OCI-LY7 (cell line): ENCODE measurements at regions not wholly inside any gene's neighbourhood (a gene's known extent, or its start where the extent isn't known, plus 50 kb on each side); places are given as distances from the start of the nearest gene placed in this dataset.

Experiments used
- BruUV-seq: library from RNA; stranded (reverse); fragments of 400-500 nt; replicated peaks from 2 replicates; lab custom pipeline; 2021; lab: Mats Ljungman, UMichigan
- CTCF ChIA-PET: fragments of 300-600 bp; sonication (Branson Sonifier 250); formaldehyde crosslinking; loops from one replicate; lab custom pipeline; 2022; ENCODE audit warnings: antibody characterized with exemption; ENCODE audit not compliant: unreplicated experiment; lab: Charles Lee
- POLR2A ChIA-PET: fragments of 300-600 bp; sonication (Branson Sonifier 250); formaldehyde crosslinking; loops from one replicate; lab custom pipeline; 2022; ENCODE audit warnings: antibody characterized with exemption; lab: Charles Lee
- DNase-seq: peaks from one replicate; pipeline ENCODE4 v3.0.0-alpha.2; 2015; ENCODE audit warnings: low spot score
- H2AFZ ChIP-seq: fragments of 200-600 bp; sonication (generic), shearing (Covaris generic); 2 replicates; pipeline ENCODE4 v1.6.1; 2014; ENCODE audit warnings: mild to moderate bottlenecking, antibody characterized with exemption, low read length, moderate library complexity
- H3K27ac ChIP-seq: fragments of 200-600 bp; sonication (generic); 2 replicates; pipeline ENCODE4 v1.5.1; 2014; ENCODE audit warnings: mixed run types, low read depth, mild to moderate bottlenecking, moderate library complexity, low read length, inconsistent platforms; ENCODE audit not compliant: poor library complexity, severe bottlenecking
- H3K36me3 ChIP-seq: fragments of 200-600 bp; sonication (generic); 2 replicates; pipeline ENCODE4 v1.6.1; 2014; ENCODE audit warnings: mild to moderate bottlenecking, antibody characterized with exemption, low read length, moderate library complexity, mixed read lengths; ENCODE audit not compliant: insufficient read depth
- H3K4me1 ChIP-seq: fragments of 200-600 bp; sonication (generic); 2 replicates; pipeline ENCODE4 v1.5.1; 2014; ENCODE audit warnings: mild to moderate bottlenecking, low read length; ENCODE audit not compliant: insufficient read depth, poor library complexity, severe bottlenecking
- H3K4me2 ChIP-seq: fragments of 200-600 bp; sonication (generic); 2 replicates; pipeline ENCODE4 v1.6.1; 2014; ENCODE audit warnings: mild to moderate bottlenecking, low read length
- H3K4me3 ChIP-seq: fragments of 200-600 bp; sonication (generic); 2 replicates; pipeline ENCODE4 v1.5.1; 2014; ENCODE audit warnings: mild to moderate bottlenecking, low read depth, low read length; ENCODE audit not compliant: poor library complexity, severe bottlenecking
- H3K79me2 ChIP-seq: fragments of 200-600 bp; sonication (generic); 2 replicates; pipeline ENCODE4 v1.6.1; 2016; ENCODE audit warnings: low read depth, mild to moderate bottlenecking, low read length, moderate library complexity, mixed read lengths; ENCODE audit not compliant: insufficient read depth
- H3K9me2 ChIP-seq: fragments of 200-600 bp; sonication (generic); 2 replicates; pipeline ENCODE4 v1.6.1; 2016; ENCODE audit warnings: mild to moderate bottlenecking, low read length, mixed read lengths; ENCODE audit not compliant: insufficient read depth
- H3K9me3 ChIP-seq: fragments of 200-600 bp; sonication (generic); 2 replicates; pipeline ENCODE4 v1.6.1; 2014; ENCODE audit warnings: mild to moderate bottlenecking, mixed run types, low read length, mixed read lengths
- H4K20me1 ChIP-seq: fragments of 200-600 bp; sonication (generic); 2 replicates; pipeline ENCODE4 v1.6.1; 2014; ENCODE audit warnings: mild to moderate bottlenecking, antibody characterized with exemption, low read length, moderate library complexity, mixed read lengths; ENCODE audit not compliant: insufficient read depth
- EZH2phosphoT487 ChIP-seq: fragments of 200-600 bp; sonication (generic); IDR thresholded peaks from 2 replicates; pipeline ENCODE4 v1.6.1; 2018; ENCODE audit warnings: low read depth, borderline replicate concordance, mild to moderate bottlenecking, mixed run types, antibody characterized with exemption, low read length, moderate library complexity, mixed read lengths
- intact Hi-C: fragments of 100-400 bp; cut with micrococcal nuclease; formaldehyde crosslinking; loops from one replicate; pipeline ENCODE4 v1.10.0; 2022; ENCODE audit not compliant: unreplicated experiment
- TF ChIP-seq, protein P1 (sequence below): fragments of 200-600 bp; sonication (generic); conservative IDR thresholded peaks from 2 replicates; pipeline ENCODE4 v1.5.1; 2014; ENCODE audit warnings: mild to moderate bottlenecking, antibody characterized with exemption, low read length, moderate library complexity, mixed read lengths

- TF ChIP-seq, protein P1, sequence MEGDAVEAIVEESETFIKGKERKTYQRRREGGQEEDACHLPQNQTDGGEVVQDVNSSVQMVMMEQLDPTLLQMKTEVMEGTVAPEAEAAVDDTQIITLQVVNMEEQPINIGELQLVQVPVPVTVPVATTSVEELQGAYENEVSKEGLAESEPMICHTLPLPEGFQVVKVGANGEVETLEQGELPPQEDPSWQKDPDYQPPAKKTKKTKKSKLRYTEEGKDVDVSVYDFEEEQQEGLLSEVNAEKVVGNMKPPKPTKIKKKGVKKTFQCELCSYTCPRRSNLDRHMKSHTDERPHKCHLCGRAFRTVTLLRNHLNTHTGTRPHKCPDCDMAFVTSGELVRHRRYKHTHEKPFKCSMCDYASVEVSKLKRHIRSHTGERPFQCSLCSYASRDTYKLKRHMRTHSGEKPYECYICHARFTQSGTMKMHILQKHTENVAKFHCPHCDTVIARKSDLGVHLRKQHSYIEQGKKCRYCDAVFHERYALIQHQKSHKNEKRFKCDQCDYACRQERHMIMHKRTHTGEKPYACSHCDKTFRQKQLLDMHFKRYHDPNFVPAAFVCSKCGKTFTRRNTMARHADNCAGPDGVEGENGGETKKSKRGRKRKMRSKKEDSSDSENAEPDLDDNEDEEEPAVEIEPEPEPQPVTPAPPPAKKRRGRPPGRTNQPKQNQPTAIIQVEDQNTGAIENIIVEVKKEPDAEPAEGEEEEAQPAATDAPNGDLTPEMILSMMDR, result no peak
- no peak for TF ChIP-seq EZH2phosphoT487
- no peaks in the 10 kb centered on the region for H4K20me1 ChIP-seq
- CTCF ChIA-PET, result no interaction called here
- no peaks in the 10 kb centered on the region for H3K9me3 ChIP-seq
- no peak for DNase-seq
- no peaks in the 10 kb centered on the region for H3K36me3 ChIP-seq
- POLR2A ChIA-PET, result no interaction called here
- no peaks in the 10 kb centered on the region for H3K4me1 ChIP-seq
- no peak overlapping the region for H3K27ac ChIP-seq
- H3K4me3 ChIP-seq, result no peak overlapping the region
- no peaks in the 10 kb centered on the region for H3K9me2 ChIP-seq
- no peaks in the 10 kb centered on the region for H3K79me2 ChIP-seq
- intact Hi-C loops, result no loop called here
- no peak overlapping the region for H2AFZ ChIP-seq
- no peak overlapping the region for H3K4me2 ChIP-seq
- no TSS peak for BruUV-seq
These were observed 186.0 kb upstream of the FOXF1 start for GRCh38 chr16:86324320-86324719.

GRCh38 chr16:86325360-86325759 is 185.0 kb upstream of the FOXF1 start:
- BruUV-seq, result no TSS peak
- Histone ChIP-seq H3K4me3 (no peak overlapping the region), H3K4me1 (no peaks in the 10 kb centered on the region), H3K4me2 (no peak overlapping the region), H4K20me1 (no peaks in the 10 kb centered on the region), H3K36me3 (no peaks in the 10 kb centered on the region), H3K79me2 (no peaks in the 10 kb centered on the region), H3K27ac (no peak overlapping the region), H3K9me2 (no peaks in the 10 kb centered on the region), H3K9me3 (no peaks in the 10 kb centered on the region), H2AFZ (no peak overlapping the region)
- no peak for TF ChIP-seq EZH2phosphoT487
- TF ChIP-seq, protein P1, result no peak
- no peak for DNase-seq
- POLR2A ChIA-PET, result no interaction called here
- intact Hi-C loops, result no loop called here
- CTCF ChIA-PET, result no interaction called here

DNA sequence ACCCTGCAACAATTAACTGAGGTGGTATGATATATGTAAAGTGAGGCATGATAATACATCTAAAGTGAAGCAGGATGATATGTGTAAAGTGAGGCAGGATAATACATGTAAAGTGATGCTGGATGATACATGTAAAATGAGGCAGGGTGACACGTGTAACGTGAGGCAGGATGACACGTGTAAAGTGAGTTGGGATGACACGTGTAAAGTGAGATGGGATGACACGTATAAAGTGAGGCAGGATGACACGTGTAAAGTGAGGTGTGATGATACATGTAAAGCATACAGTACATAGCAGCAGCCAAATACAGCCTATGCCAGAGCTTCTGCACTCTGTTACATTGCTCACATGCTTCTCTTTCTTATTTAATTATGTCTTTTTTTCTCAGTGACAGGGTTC is 184.4 kb upstream of the FOXF1 start:
- Histone ChIP-seq H3K4me3 (no peak overlapping the region), H3K9me2 (no peaks in the 10 kb centered on the region), H3K79me2 (no peaks in the 10 kb centered on the region), H3K4me2 (no peak overlapping the region), H3K27ac (no peak overlapping the region), H2AFZ (no peak overlapping the region), H3K9me3 (no peaks in the 10 kb centered on the region), H3K4me1 (no peaks in the 10 kb centered on the region), H4K20me1 (no peaks in the 10 kb centered on the region), H3K36me3 (no peaks in the 10 kb centered on the region)
- CTCF ChIA-PET, result no interaction called here
- intact Hi-C loops, result no loop called here
- DNase-seq, result no peak
- TF ChIP-seq, protein P1, result no peak
- TF ChIP-seq EZH2phosphoT487, result no peak
- POLR2A ChIA-PET, result no interaction called here
- no TSS peak for BruUV-seq
